K562 (cell line): ENCODE measurements at regions not wholly inside any gene's neighbourhood (a gene's known extent, or its start where the extent isn't known, plus 50 kb on each side); places are given as distances from the start of the nearest gene placed in this dataset.

Experiments
- PRMT5 ChIP-seq: sonication (generic); formaldehyde crosslinking; IDR thresholded peaks from 2 replicates; pipeline ENCODE4 v1.5.0; 2020; ENCODE audit warnings: missing genetic modification reagents
- SAFB ChIP-seq: fragments of 200-400 bp; formaldehyde crosslinking; IDR thresholded peaks from 2 replicates; pipeline ENCODE4 v1.6.1; 2017; ENCODE audit warnings: low read depth, low read length, borderline replicate concordance
- ZNF197 ChIP-seq: fragments of 200-800 bp; sonication (Bioruptor generic); IDR thresholded peaks from 2 replicates; pipeline ENCODE4 v1.6.1; 2016; ENCODE audit warnings: low read depth, missing genetic modification characterization, missing compliant biosample characterization

DNA sequence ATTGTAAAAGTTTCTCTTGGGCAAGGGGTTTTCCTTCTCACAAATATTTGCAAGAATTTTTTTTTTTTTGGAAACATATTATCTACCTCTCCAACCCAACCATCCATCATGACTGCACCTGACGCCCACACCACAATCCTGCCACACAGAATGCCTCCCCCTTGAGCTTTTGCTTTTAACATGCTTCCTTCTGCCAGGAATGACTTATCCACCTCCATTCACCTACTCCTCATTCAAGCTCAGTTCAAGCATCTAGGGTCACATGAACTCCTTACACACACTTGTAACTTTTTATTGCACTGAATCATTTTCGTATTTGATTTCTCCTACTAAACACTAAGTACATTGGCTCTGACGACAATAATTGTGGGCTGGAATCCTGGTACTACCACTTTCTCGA is 660.1 kb upstream of the AUTS2 start:
- TF ChIP-seq ZNF197 (no peak), PRMT5 (CRISPR knock-in tag) (no peak), SAFB (no peak)
